Tibial nerve (tissue), 4 donors: ENCODE measurements at regions not wholly inside any gene's neighbourhood (a gene's known extent, or its start where the extent isn't known, plus 50 kb on each side); places are given as distances from the start of the nearest gene placed in this dataset.
"Not testable (repeated sequence)": the region's sequence is repeated elsewhere in the genome, so short reads cannot be mapped to it uniquely, and the experiment has no call there.

Experiments
- DNase-seq, 2 donors: peaks; one replicate each; pipeline ENCODE4 v3.0.0-alpha.2; 2019; ENCODE audit warnings: low spot score in 2 of 2
- H3K27ac ChIP-seq, 4 donors: fragments of 200-600 bp; sonication (generic) in 3 of 4; one replicate each; pipeline ENCODE4 v1.5.1; 2017 to 2019; ENCODE audit warnings: mild to moderate bottlenecking in 1 of 4
- H3K27me3 ChIP-seq, 2 donors: fragments of 200-600 bp; sonication (generic) in 1 of 2; one replicate each; pipeline versions ENCODE4 v1.5.1 to v1.6.0; 2017 to 2019
- H3K36me3 ChIP-seq, 3 donors: fragments of 200-600 bp; sonication (generic); one replicate each; pipeline ENCODE4 v1.5.1; 2018 to 2019
- H3K4me1 ChIP-seq, 4 donors: fragments of 200-600 bp; sonication (generic) in 3 of 4; one replicate each; pipeline ENCODE4 v1.5.1; 2017 to 2019
- H3K4me3 ChIP-seq, 4 donors: fragments of 200-600 bp; sonication (generic) in 3 of 4; one replicate each; pipeline ENCODE4 v1.5.1; 2017 to 2019; ENCODE audit warnings: mild to moderate bottlenecking in 1 of 4, moderate library complexity in 1 of 4
- H3K9me3 ChIP-seq, 4 donors: fragments of 200-600 bp; sonication (generic) in 3 of 4; one replicate each; pipeline ENCODE4 v1.5.1; 2017 to 2019
- EP300 ChIP-seq, 2 donors: sonication (generic); formaldehyde crosslinking; IDR thresholded peaks; one replicate each; pipeline ENCODE4 v1.6.1; 2017; ENCODE audit warnings: antibody characterized with exemption in 2 of 2, mild to moderate bottlenecking in 1 of 2
- WGBS, 2 donors: methylation state at CpG; one replicate each; pipeline ENCODE4 v1.1.5; 2018; 5-methylcytosine and 5-hydroxymethylcytosine counted together

DNA sequence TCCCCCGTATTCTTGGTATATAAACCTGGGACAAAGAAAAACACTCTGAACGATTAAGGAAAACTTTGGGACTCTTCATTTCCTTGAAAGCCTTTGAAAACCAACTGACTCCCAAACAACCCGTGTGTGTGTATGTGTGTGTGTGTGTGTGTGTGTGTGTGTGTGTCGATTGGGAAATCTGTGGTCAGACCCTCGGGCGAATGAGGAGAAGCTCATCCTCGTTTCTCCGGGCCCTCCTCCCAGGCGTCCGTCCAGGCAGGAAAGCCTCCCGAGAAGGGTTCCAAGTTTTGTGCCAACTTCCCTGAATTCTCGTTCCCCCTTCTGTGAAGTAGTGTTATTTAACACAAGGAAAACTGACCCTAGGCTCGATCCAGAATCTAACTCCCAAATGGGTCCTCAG, 4411.6 kb upstream of the TPTE start:
- H3K27me3 ChIP-seq, H3K9me3 ChIP-seq, H3K36me3 ChIP-seq, H3K4me1 ChIP-seq, H3K4me3 ChIP-seq: not testable (repeated sequence)
- H3K27ac ChIP-seq: peak overlapping the region in 2 of 4 donors; percentile 50 to 73
- DNase-seq: peak; percentile 27 to 85
- TF ChIP-seq EP300 (IDR thresholded peaks at IDR 0.05): peak in 1 of 2 donors; percentile 25
- WGBS, 2 donors: 17% methylated on average over 7 of the region's 13 CpGs; no CpG with 5 or more reads in 1 of the 2 donors

DNA sequence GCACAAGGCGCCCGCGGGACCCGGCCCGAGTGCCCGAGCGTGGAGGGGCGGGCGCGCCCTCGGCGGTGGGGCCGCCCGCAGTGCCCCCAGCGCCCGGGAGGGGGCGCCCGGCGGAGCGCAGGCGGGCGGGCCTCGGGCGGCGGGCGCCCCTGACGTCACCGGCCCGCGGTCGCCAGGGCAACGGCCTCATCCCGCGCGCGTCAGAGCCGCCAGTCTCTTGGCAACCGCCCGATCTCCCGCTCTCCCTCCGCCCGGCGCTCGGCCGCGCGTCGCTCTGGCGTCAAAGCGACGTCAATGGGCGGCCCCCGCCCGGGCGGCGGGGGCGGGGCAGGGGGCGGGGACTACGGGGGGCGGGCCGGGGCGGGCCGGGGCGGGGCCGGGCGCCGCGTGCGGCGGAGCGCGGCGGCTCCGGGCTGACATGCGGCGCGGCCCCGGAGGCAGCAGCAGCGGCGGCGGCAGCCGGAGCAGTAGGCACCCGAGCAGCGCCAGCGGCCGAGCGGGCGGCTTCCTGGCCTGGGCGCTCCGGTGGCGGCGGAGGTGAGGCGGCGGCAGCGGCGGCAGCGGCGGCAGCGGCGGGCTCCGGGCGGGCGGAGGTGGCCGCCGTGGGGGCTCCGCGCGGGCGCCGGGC, 4410.6 kb upstream of the TPTE start:
- not testable (repeated sequence) for DNase-seq, H3K27me3 ChIP-seq, H3K27ac ChIP-seq, H3K4me1 ChIP-seq, H3K36me3 ChIP-seq, H3K9me3 ChIP-seq
- peak overlapping the region in 1 of 4 donors; percentile 49 for H3K4me3 ChIP-seq
- no CpG with 5 or more reads among the region's 110 CpGs for WGBS, 2 donors

GRCh38 chr21:6111354-6111753, 4410.0 kb upstream of the TPTE start:
- H3K36me3 ChIP-seq, DNase-seq, H3K9me3 ChIP-seq, H3K27me3 ChIP-seq, H3K4me1 ChIP-seq, H3K27ac ChIP-seq: not testable (repeated sequence)
- no CpG with 5 or more reads among the region's 46 CpGs for WGBS, 2 donors
- peak overlapping the region in 1 of 4 donors; percentile 49 for H3K4me3 ChIP-seq

GRCh38 chr21:6118336-6118735, 4403.0 kb upstream of the TPTE start:
- H3K4me3 ChIP-seq, H3K27ac ChIP-seq, H3K4me1 ChIP-seq, H3K36me3 ChIP-seq, H3K9me3 ChIP-seq, DNase-seq, H3K27me3 ChIP-seq: not testable (repeated sequence)
- no CpG with 5 or more reads among the region's 18 CpGs for WGBS, 2 donors

DNA sequence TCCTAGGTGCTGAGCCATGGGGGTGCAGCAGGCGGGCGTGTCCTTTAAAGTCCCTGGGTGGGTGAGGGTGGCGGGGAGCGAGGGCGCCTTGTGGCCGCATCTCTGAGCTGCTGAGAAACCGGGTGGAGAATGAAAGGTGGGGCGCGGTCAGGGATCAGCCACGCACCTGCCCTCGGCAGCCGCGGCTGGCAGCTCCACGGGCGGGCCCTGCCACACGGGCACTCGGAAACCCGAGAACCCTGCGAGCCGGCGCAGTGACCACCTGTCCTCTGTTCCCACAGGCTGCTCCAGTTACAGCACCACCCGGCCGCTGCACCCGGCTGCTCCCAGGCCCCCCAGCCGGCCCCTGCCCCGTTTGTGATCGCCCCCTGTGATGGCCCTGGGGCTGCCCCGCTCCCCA, 4400.5 kb upstream of the TPTE start:
- H3K4me1 ChIP-seq, H3K36me3 ChIP-seq, H3K9me3 ChIP-seq, DNase-seq, H3K27ac ChIP-seq, H3K27me3 ChIP-seq, H3K4me3 ChIP-seq: not testable (repeated sequence)
- no CpG with 5 or more reads among the region's 28 CpGs for WGBS, 2 donors

GRCh38 chr21:6122629-6123028, 4398.8 kb upstream of the TPTE start:
- H3K27me3 ChIP-seq, H3K36me3 ChIP-seq, H3K27ac ChIP-seq, DNase-seq, H3K4me3 ChIP-seq, H3K9me3 ChIP-seq, H3K4me1 ChIP-seq: not testable (repeated sequence)
- WGBS, 2 donors: 75 to 97% methylated on average over 2 to 5 of the region's 13 CpGs

DNA sequence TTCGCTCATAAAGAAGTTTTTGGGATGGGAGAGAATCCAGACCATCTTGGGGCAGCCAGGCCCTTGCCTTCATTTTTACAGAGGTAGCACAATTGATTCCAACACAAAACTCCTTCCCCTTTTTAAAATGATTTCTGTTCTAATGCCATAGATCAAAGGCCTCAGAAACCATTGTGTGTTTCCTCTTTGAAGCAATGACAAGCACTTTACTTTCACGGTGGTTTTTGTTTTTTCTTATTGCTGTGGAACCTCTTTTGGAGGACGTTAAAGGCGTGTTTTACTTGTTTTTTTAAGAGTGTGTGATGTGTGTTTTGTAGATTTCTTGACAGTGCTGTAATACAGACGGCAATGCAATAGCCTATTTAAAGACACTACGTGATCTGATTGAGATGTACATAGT, 4398.2 kb upstream of the TPTE start:
- not testable (repeated sequence) for H3K27me3 ChIP-seq
- WGBS, 2 donors: 65% methylated on average over 2 of the region's 6 CpGs; no CpG with 5 or more reads in 1 of the 2 donors

GRCh38 chr21:6125549-6126240, 4395.7 kb upstream of the TPTE start:
- H3K9me3 ChIP-seq, H3K4me3 ChIP-seq, H3K27ac ChIP-seq, H3K27me3 ChIP-seq, H3K36me3 ChIP-seq, DNase-seq, H3K4me1 ChIP-seq: not testable (repeated sequence)
- WGBS, 2 donors: 67 to 72% methylated on average over 1 to 5 of the region's 24 CpGs

More for the DNA sequence above, 4398.2 kb upstream of the TPTE start:
- H3K4me1 ChIP-seq, H3K4me3 ChIP-seq, DNase-seq, H3K36me3 ChIP-seq, H3K9me3 ChIP-seq, H3K27ac ChIP-seq: not testable (repeated sequence)
- peak in 1 of 2 donors; percentile 9 for TF ChIP-seq EP300 (IDR thresholded peaks at IDR 0.05)

- H3K4me3 ChIP-seq, H3K9me3 ChIP-seq, DNase-seq, H3K27me3 ChIP-seq, H3K27ac ChIP-seq, H3K4me1 ChIP-seq, H3K36me3 ChIP-seq: not testable (repeated sequence)
- WGBS, 2 donors: 46 to 77% methylated on average over 6 to 20 of the region's 43 CpGs
Measured at GRCh38 chr21:6126976-6127732, 4394.2 kb upstream of the TPTE start.

- H3K27me3 ChIP-seq, H3K36me3 ChIP-seq, DNase-seq, H3K9me3 ChIP-seq, H3K4me3 ChIP-seq, H3K27ac ChIP-seq, H3K4me1 ChIP-seq: not testable (repeated sequence)
- no CpG with 5 or more reads among the region's 13 CpGs for WGBS, 2 donors
Measured at GRCh38 chr21:6130734-6131133, 4390.6 kb upstream of the TPTE start.

- not testable (repeated sequence) for DNase-seq, H3K4me3 ChIP-seq, H3K9me3 ChIP-seq, H3K27me3 ChIP-seq, H3K36me3 ChIP-seq, H3K4me1 ChIP-seq, H3K27ac ChIP-seq
- no CpG with 5 or more reads among the region's 11 CpGs for WGBS, 2 donors
Measured at GRCh38 chr21:6133373-6133772, 4388.0 kb upstream of the TPTE start.

DNA sequence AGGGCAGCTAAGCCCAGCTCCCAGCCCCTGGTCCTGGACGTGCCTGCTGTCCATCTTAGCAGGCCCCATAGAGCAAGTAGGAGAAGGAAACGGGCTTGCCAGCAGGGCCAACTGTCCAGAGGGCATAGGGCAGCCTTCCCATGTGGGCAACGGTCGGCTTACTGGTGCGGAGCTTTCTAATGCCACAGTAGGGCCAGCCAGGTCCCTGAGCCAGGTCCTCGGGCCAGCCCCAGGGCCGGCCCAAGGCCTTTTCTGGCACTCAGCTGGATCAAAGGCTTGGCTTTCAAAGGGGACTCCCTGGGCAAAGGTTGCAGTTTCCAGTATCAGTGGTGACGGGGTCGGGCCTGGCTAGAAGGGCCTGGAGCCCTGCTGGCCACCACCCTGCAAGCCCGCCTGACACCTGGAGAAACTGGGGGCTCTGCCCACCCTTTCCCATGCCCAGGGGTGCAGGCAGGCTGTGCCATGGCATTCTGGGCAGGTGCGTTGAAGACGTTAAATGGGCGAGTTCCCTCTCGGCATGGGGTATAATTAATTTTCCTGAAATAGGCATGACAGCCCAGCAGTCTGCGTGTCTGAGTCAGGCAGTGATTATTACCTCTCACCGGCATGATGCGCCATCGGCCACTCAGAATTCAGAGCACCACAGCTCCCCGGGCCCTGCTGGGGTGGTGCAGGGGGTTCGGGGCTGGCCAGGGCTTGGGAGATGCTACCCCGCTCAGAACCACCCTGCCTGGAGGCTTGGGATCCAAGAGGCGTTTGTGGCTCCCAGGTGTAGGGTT, 4387.3 kb upstream of the TPTE start:
- H3K4me1 ChIP-seq, DNase-seq, H3K9me3 ChIP-seq, H3K4me3 ChIP-seq, H3K27ac ChIP-seq, H3K27me3 ChIP-seq, H3K36me3 ChIP-seq: not testable (repeated sequence)
- WGBS, 2 donors: no CpG with 5 or more reads among the region's 22 CpGs

DNA sequence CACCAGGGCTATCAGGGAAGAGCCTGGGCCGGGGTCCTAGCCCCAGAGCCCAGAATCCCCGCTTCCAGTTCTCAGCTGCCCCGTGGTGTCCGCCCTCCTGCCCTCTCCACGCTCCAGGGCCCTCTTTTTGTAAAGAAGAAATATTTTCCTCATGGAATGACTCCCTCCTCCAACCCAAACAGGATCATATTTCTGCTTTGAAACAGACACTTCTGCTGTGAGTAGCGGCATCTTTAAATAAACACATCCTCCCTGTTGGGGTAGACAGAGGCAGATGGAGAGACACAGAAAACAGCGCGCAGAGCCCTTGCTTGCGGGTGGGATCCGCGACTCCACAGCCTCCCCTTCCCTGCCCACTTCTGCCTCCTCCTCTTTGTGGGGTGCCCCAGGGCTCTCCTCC, 4384.7 kb upstream of the TPTE start:
- no CpG with 5 or more reads among the region's 11 CpGs for whole genome bisulfite sequencing, 2 donors
- DNase-seq, H3K27ac ChIP-seq, H3K9me3 ChIP-seq, H3K4me1 ChIP-seq, H3K4me3 ChIP-seq, H3K27me3 ChIP-seq, H3K36me3 ChIP-seq: not testable (repeated sequence)
